Left ventricle myocardium superior (tissue), 1 donor: ENCODE measurements at regions not wholly inside any gene's neighbourhood (a gene's known extent, or its start where the extent isn't known, plus 50 kb on each side); places are given as distances from the start of the nearest gene placed in this dataset.
A peak's percentile ranks its signal among the peaks of the same experiment; 100 is the strongest.

Source experiments
- ATAC-seq: fragments of 200-7000 bp; cut with Tn5 transposase; one replicate; pipeline ENCODE4 v1.9.1; 2020; ENCODE audit warnings: mild to moderate bottlenecking, moderate library complexity
- DNase-seq: peaks from one replicate; pipeline ENCODE4 v3.0.0-alpha.2; 2020
- intact Hi-C: fragments of 100-400 bp; cut with micrococcal nuclease; formaldehyde crosslinking; loops from one replicate; pipeline ENCODE4 v1.11.0; 2022
- donor health status: DM: no; HTN: yes; CAD: no; lungs with severe emphysema.

DNA sequence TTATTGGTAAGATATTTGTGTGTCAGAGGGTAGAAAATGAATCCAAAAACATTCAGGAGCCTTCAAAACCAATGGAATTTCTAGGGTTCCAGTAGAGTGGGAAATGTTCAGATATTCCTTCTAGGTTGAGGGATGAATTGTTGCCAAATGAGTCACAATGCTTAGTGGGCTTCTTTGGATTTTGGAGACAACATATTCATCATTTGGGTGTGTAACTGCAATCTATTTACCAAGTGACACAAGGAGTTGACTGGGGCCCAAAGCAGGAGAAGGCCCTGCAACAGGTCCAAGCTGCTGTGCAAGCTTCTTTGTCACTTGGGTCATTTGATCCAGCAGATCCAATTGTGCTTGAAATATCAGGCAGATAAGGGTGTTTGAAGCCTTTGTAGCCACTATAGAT lies 551.5 kb upstream of the PITX2 start:
- ATAC-seq (no peak), DNase-seq (no peak)
- intact Hi-C loops: no loop called here

- DNase-seq (no peak), ATAC-seq (no peak)
- intact Hi-C loops: no loop called here
Observed at GRCh38 chr4:111178231-111178630, 555.4 kb upstream of the PITX2 start.

- ATAC-seq (no peak), DNase-seq (no peak)
- intact Hi-C loops: no loop called here
Observed at GRCh38 chr4:111187108-111187507, 564.2 kb upstream of the PITX2 start.

GRCh38 chr4:111198446-111198845 lies 575.6 kb upstream of the PITX2 start:
- ATAC-seq: no peak
- DNase-seq: no peak
- intact Hi-C loops: no loop called here

DNA sequence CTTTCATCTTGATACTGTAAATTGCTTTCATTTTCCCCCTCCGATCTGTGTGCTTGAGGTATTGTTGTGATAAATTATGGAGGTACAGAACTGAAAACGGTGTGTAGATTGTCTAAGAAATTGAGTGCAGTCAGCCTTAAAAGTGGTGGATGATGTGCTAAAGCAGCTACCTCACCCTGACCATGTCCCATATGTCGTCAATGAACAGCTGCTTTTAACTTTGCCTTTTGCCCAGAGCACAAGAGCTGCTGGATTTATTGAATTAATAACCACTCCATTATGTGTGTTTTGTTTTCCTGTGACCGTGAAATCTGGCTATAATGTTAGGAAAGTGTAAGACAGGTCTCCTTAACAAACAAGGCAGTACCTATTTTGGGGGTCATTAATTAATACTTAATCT lies 581.9 kb upstream of the PITX2 start:
- DNase-seq (no peak), ATAC-seq (no peak)
- intact Hi-C loops: no loop called here

DNA sequence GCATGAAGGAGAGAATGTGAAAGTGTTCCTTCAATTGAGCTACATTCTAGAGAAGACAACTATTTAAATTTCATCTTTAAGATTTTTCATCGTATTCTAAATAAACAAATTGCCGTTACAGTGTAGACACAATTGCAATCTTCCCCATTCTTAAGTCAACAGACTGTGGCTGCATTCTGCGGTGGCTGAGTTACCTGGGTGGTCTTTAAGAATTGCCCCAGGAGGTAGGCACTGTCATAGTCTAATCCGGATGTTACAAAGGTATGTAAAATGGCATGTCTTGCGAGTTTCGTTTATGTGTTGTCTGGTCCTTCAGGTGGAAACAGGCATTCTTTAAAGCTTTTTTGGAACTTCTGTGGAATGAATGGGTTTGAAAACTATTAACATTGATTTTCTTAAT lies 586.1 kb upstream of the PITX2 start:
- ATAC-seq (no peak), DNase-seq (no peak)
- intact Hi-C loops: no loop called here

- DNase-seq: no peak
- intact Hi-C loops: no loop called here
- no peak for ATAC-seq
Observed at GRCh38 chr4:111209706-111210105, 586.8 kb upstream of the PITX2 start.

GRCh38 chr4:111210595-111210994 lies 587.7 kb upstream of the PITX2 start:
- intact Hi-C loops: no loop called here
- DNase-seq: no peak
- no peak for ATAC-seq

GRCh38 chr4:111213531-111213930 lies 590.7 kb upstream of the PITX2 start:
- no peak for DNase-seq
- no peak for ATAC-seq
- intact Hi-C loops: no loop called here

DNA sequence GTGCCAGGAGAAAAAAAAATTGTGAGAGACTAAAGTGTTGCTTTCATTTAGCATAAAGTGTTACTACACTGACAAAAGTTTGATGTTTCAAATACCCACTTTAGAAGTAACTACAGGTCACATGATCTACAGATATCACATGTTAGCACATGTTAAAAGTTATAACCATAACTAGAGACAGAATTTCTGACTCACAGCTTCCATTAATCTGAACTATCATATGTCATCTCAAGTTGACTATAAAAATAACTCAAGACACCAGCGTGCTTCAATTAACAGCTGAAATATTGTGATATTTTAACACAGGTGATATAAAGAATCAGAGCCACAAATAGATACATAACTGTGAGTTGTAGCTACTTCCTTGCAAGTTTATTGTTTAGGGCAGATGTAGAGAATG lies 591.5 kb upstream of the PITX2 start:
- DNase-seq: no peak
- intact Hi-C loops: no loop called here
- ATAC-seq: no peak

GRCh38 chr4:111215755-111216154 lies 592.9 kb upstream of the PITX2 start:
- intact Hi-C loops: no loop called here
- no peak for DNase-seq
- no peak for ATAC-seq

DNA sequence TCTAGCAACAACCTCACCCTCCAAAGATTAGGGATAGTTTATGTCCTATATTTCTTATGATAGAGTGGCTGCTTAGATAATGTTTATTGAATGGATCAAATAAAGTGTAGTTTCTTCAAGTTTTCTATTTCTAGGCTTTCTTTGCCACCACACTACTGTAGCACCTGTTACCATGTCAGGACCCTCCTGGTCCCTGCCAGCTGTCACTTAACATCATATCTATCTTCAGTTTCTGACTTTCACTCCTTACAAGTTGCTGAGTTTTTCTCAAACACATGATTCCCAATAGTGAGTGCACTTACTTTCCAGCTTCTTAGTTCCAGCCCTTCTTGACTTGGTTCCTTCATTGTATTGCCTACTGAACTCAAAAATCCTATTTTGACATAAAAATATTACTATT lies 593.9 kb upstream of the PITX2 start:
- intact Hi-C loops: no loop called here
- ATAC-seq: no peak

DNA sequence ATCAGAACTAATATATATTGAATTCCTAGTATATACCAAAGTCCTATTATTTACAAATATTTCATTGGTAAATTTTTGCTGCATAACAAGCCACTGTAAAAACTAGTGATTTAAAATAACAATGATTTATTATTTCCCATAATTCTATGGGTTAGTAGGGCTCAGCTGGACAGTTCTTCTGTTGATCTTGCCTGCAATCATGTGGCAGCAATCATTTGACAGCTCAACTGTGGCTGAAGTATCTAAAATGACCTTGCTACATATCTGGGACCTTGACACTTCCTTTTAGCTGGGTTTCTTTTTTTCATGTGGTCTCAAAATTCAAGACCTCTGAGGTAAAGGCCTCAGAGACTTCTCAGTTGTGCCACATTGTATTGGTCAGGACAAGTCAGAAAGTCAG lies 598.5 kb upstream of the PITX2 start:
- DNase-seq (no peak), ATAC-seq (no peak)
- intact Hi-C loops: no loop called here

More for the DNA sequence above, 593.9 kb upstream of the PITX2 start:
- DNase-seq: no peak

DNA sequence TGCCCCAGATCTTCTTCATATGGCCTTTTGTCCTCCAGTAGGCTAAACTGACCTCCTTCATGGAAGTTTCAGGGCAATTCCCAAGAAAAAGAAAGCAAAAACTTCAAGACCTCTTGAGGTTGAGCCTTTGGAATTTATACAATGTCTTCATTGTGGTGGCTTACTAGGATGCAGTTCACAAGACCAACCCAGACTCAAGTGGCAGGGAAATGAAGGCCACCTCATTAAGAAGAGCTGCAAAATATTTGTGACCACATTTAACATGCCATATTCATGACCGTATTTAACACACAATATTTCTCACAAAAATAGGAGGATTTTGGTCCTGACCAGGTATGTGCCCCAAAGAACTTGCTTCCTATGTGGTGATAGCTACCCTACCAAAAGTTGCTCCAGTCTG lies 605.5 kb upstream of the PITX2 start:
- intact Hi-C loops: no loop called here
- ATAC-seq: no peak
- DNase-seq: no peak

- DNase-seq (no peak), ATAC-seq (no peak)
- intact Hi-C loops: no loop called here
Observed at GRCh38 chr4:111228874-111229273, 606.0 kb upstream of the PITX2 start.

DNA sequence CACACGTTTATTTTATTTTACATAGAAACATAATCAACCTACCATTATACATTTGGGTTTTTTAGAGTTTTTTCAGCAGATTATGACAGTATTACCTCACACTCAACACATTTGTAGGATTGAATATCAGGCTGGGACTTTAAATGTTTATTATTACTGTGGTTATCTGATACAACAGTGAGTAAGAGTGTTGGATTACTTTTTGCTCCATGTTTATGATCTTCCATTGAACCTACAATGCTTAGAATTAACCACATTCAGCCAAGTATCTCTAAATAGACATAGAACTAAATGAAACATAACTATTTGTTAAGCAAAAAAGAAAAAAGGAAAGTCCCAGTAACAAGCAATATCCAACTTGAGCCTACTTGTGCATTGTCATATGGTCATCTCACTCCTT lies 607.4 kb upstream of the PITX2 start:
- DNase-seq (no peak), ATAC-seq (no peak)
- intact Hi-C loops: no loop called here

DNA sequence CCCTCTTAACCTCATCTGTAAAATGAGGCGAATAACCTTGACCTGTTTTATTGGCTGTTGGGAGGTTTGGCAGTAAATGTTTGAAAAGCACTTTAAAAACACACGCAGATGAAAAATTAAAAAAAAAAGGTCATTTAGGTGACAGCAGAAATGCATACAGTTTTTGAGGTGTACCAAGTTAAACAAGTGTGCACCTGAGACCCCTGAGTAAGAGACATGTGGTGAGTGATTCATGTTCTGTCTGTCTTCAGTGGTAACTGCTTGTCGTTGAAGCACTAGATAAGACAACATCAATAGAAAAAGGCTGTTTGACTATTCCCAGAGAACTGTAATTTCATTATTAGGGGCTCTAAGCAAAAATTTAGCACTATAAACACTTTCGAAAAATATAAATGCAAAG lies 608.4 kb upstream of the PITX2 start:
- intact Hi-C loops: no loop called here
- DNase-seq (no peak), ATAC-seq (no peak)

DNA sequence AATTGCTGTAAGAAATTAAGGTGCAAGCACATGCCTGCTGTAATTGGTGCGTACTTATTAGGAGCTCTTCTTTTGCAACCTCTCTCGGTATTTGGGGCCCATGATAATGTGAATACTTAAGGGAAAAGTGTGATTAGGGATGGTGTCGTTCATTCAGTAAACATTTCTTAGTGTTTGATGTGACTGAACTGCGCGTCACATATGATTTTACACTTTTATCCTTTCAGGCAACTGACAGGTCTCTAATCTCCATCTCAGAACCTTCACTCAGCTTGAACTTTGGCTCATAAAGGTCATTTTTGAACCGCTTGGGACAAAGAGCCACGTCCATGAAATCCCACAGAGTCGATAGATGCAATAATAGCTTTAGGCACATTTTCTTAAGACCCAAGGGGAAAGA lies 612.1 kb upstream of the PITX2 start:
- ATAC-seq: no peak
- intact Hi-C loops: no loop called here
- DNase-seq: no peak

- DNase-seq: no peak
- intact Hi-C loops: no loop called here
Observed at GRCh38 chr4:111263836-111264235, 641.0 kb upstream of the PITX2 start.

DNA sequence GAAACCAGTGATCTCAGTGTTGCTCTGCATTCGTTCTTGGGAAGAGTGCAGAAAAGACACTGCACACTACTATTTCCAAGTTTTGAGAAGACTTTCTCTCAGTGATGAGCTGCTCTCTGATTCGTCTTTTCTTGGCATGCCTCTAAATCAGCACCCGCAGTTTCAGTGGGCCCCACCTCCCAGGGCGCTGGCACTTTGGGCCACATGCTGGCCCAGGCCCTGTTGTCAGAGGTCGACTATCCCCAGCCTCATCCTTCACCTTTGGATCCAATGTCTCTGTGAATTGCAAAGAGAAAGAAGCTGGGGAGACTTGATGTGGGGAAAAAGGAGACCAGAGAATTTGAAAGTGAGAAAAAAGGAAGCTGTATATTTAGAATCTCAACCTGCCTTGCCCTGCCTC lies 644.1 kb upstream of the PITX2 start:
- intact Hi-C loops: no loop called here
- DNase-seq (no peak), ATAC-seq (no peak)

More at GRCh38 chr4:111263836-111264235, 641.0 kb upstream of the PITX2 start:
- no peak for ATAC-seq

- ATAC-seq (no peak), DNase-seq (no peak)
- intact Hi-C loops: no loop called here
Observed at GRCh38 chr4:111267786-111268185, 644.9 kb upstream of the PITX2 start.

GRCh38 chr4:111268769-111269414 lies 646.0 kb upstream of the PITX2 start:
- intact Hi-C loops: no loop called here
- DNase-seq (no peak), ATAC-seq (peak; percentile 22)
